H9 (cell line): ENCODE measurements at regions not wholly inside any gene's neighbourhood (a gene's known extent, or its start where the extent isn't known, plus 50 kb on each side); places are given as distances from the start of the nearest gene placed in this dataset.

Experiments used
- DNase-seq: peaks from one replicate; pipeline ENCODE4 v3.0.0-alpha.2; 2017
- H2AFZ ChIP-seq: one replicate; pipeline ENCODE4 v1.6.1; 2013; ENCODE audit warnings: mild to moderate bottlenecking, low read length, control low read depth, moderate library complexity
- H2AK5ac ChIP-seq: 2 replicates; pipeline ENCODE4 v1.6.1; 2013; ENCODE audit warnings: low read length, control low read depth, mixed read lengths; ENCODE audit not compliant: insufficient read length
- H2BK120ac ChIP-seq: one replicate; pipeline ENCODE4 v1.6.1; 2013; ENCODE audit warnings: low read depth, mild to moderate bottlenecking, low read length, control low read depth, inconsistent platforms; ENCODE audit not compliant: poor library complexity, severe bottlenecking
- H2BK12ac ChIP-seq: 2 replicates; pipeline ENCODE4 v1.6.1; 2013; ENCODE audit warnings: low read length, control low read depth, mixed read lengths, low read depth; ENCODE audit not compliant: insufficient read length
- H2BK15ac ChIP-seq: 2 replicates; pipeline ENCODE4 v1.6.1; 2013; ENCODE audit warnings: low read depth, low read length, control low read depth
- H2BK20ac ChIP-seq: one replicate; pipeline ENCODE4 v1.6.1; 2013; ENCODE audit warnings: low read depth, mild to moderate bottlenecking, low read length, control low read depth, inconsistent platforms; ENCODE audit not compliant: poor library complexity, severe bottlenecking
- H2BK5ac ChIP-seq: 2 replicates; pipeline ENCODE4 v1.6.1; 2013; ENCODE audit warnings: low read length, control low read depth, mixed read lengths; ENCODE audit not compliant: insufficient read length
- H3K14ac ChIP-seq: 2 replicates; pipeline ENCODE4 v1.6.1; 2013; ENCODE audit warnings: low read length, control low read depth; ENCODE audit not compliant: insufficient read depth
- H3K18ac ChIP-seq: 2 replicates; pipeline ENCODE4 v1.6.1; 2013; ENCODE audit warnings: low read depth, mild to moderate bottlenecking, mixed read lengths, low read length, control low read depth; ENCODE audit not compliant: insufficient read length
- H3K23ac ChIP-seq: 2 replicates; pipeline ENCODE4 v1.6.1; 2013; ENCODE audit warnings: low read length, control low read depth, mixed read lengths, low read depth; ENCODE audit not compliant: insufficient read length
- H3K23me2 ChIP-seq: 2 replicates; pipeline ENCODE4 v1.6.1; 2013; ENCODE audit warnings: low read depth, mild to moderate bottlenecking, mixed read lengths, low read length, control low read depth; ENCODE audit not compliant: insufficient read length, poor library complexity, severe bottlenecking
- H3K27ac ChIP-seq: 2 replicates; pipeline ENCODE4 v1.5.1; 2013; ENCODE audit warnings: low read length, control low read depth, mixed read lengths, low read depth; ENCODE audit not compliant: insufficient read length
- H3K27me3 ChIP-seq: 2 replicates; pipeline ENCODE4 v1.6.1; 2013; ENCODE audit warnings: low read length, control low read depth, inconsistent platforms; ENCODE audit not compliant: insufficient read depth
- H3K4ac ChIP-seq: 2 replicates; pipeline ENCODE4 v1.6.1; 2013; ENCODE audit warnings: low read depth, mild to moderate bottlenecking, control low read depth, inconsistent platforms, low read length, moderate library complexity
- H3K4me1 ChIP-seq: 2 replicates; pipeline ENCODE4 v1.6.1; 2013; ENCODE audit warnings: low read length, control low read depth, inconsistent platforms; ENCODE audit not compliant: insufficient read depth
- H3K4me2 ChIP-seq: 2 replicates; pipeline ENCODE4 v1.6.1; 2013; ENCODE audit warnings: low read length, control low read depth, mixed read lengths; ENCODE audit not compliant: insufficient read length, insufficient read depth
- H3K56ac ChIP-seq: 2 replicates; pipeline ENCODE4 v1.6.1; 2013; ENCODE audit warnings: low read depth, mild to moderate bottlenecking, mixed read lengths, low read length, control low read depth; ENCODE audit not compliant: insufficient read length
- H3K79me1 ChIP-seq: 2 replicates; pipeline ENCODE4 v1.6.1; 2013; ENCODE audit warnings: low read depth, mild to moderate bottlenecking, moderate library complexity, low read length, control low read depth, inconsistent platforms; ENCODE audit not compliant: insufficient read depth, poor library complexity, severe bottlenecking
- H3K79me2 ChIP-seq: 2 replicates; pipeline ENCODE4 v1.6.1; 2013; ENCODE audit warnings: low read length, control low read depth, inconsistent platforms; ENCODE audit not compliant: insufficient read depth
- H3K9ac ChIP-seq: 2 replicates; pipeline ENCODE4 v1.6.1; 2013; ENCODE audit warnings: low read length, control low read depth, mixed read lengths; ENCODE audit not compliant: insufficient read length; ENCODE audit errors: extremely low read depth
- H3K9me3 ChIP-seq: one replicate; pipeline ENCODE4 v1.6.1; 2013; ENCODE audit warnings: low read depth, low read length, inconsistent platforms; ENCODE audit not compliant: control insufficient read depth
- H3T11ph ChIP-seq: one replicate; pipeline ENCODE4 v1.6.1; 2013; ENCODE audit warnings: mild to moderate bottlenecking, low read length, control low read depth, inconsistent platforms
- H4K20me1 ChIP-seq: one replicate; pipeline ENCODE4 v1.6.1; 2013; ENCODE audit not compliant: control insufficient read depth, insufficient read length, insufficient read depth
- H4K5ac ChIP-seq: 2 replicates; pipeline ENCODE4 v1.6.1; 2013; ENCODE audit warnings: low read depth, mild to moderate bottlenecking, mixed read lengths, low read length, control low read depth; ENCODE audit not compliant: insufficient read length
- H4K8ac ChIP-seq: replicated peaks from 2 replicates; pipeline ENCODE4 v1.6.1; 2013; ENCODE audit warnings: low read length, control low read depth, mixed read lengths, low read depth; ENCODE audit not compliant: insufficient read length
- H4K91ac ChIP-seq: 2 replicates; pipeline ENCODE4 v1.6.1; 2013; ENCODE audit warnings: low read depth, mild to moderate bottlenecking, moderate library complexity, mixed read lengths, low read length, control low read depth; ENCODE audit not compliant: insufficient read length
- H3K27ac Mint-ChIP-seq, 3 experiments: 2 replicates in 2 of 3; 3 replicates in 1 of 3; pipeline ENCODE4 v1.8.0; 2020 to 2021; ENCODE audit warnings: mixed read lengths in 3 of 3, mild to moderate bottlenecking in 1 of 3, moderate library complexity in 1 of 3
- H3K27me3 Mint-ChIP-seq: 2 replicates; pipeline ENCODE4 v1.8.0; 2021; ENCODE audit warnings: low read depth, mild to moderate bottlenecking, moderate library complexity, mixed read lengths
- H3K36me3 Mint-ChIP-seq, 3 experiments: 2 replicates in 2 of 3; 3 replicates in 1 of 3; pipeline ENCODE4 v1.8.0; 2020 to 2021; ENCODE audit warnings: low read depth in 3 of 3, mixed read lengths in 3 of 3; ENCODE audit not compliant: insufficient read depth in 1 of 3
- H3K4me1 Mint-ChIP-seq, 2 experiments: 2 replicates each; pipeline ENCODE4 v1.8.0; 2020; ENCODE audit warnings: mixed read lengths in 2 of 2
- H3K4me3 Mint-ChIP-seq, 2 experiments: 2 replicates in 1 of 2; 3 replicates in 1 of 2; pipeline ENCODE4 v1.8.0; 2020 to 2021; ENCODE audit warnings: mild to moderate bottlenecking in 2 of 2, mixed read lengths in 2 of 2, moderate library complexity in 1 of 2
- H3K9me3 Mint-ChIP-seq, 2 experiments: 2 replicates in 1 of 2; 3 replicates in 1 of 2; pipeline ENCODE4 v1.8.0; 2020; ENCODE audit warnings: mild to moderate bottlenecking in 2 of 2, mixed read lengths in 2 of 2, moderate library complexity in 1 of 2
- CTCF ChIP-seq: fragments of 200-600 bp; sonication (generic); conservative IDR thresholded peaks from 3 replicates; pipeline ENCODE4 v1.8.0; 2021; ENCODE audit warnings: antibody characterized with exemption, mild to moderate bottlenecking
- WGBS: extraction: QIAGEN DNeasy Blood & Tissue Kit; methylation state at CpG from one replicate; pipeline ENCODE4 v1.1.7; 2013; ENCODE audit warnings: missing lambda C conversion rate, low lambda C conversion rate, mixed read lengths; ENCODE audit not compliant: insufficient read length; ENCODE audit errors: extremely low coverage; 5-methylcytosine and 5-hydroxymethylcytosine counted together

GRCh38 chr6:112833581-112834131, 486.5 kb downstream of the RFPL4B start:
- Histone ChIP-seq H3K79me2 (no peaks in the 10 kb centered on the region), H4K91ac (no peak overlapping the region), H4K8ac (no peak overlapping the region), H2BK15ac (no peak overlapping the region), H3T11ph (no peak overlapping the region), H4K20me1 (no peaks in the 10 kb centered on the region), H3K4ac (no peak overlapping the region), H3K9me3 (no peaks in the 10 kb centered on the region), H3K56ac (no peak overlapping the region), H3K23me2 (no peaks in the 10 kb centered on the region), H3K79me1 (no peaks in the 10 kb centered on the region), H3K4me1 (no peaks in the 10 kb centered on the region), H2AK5ac (no peak overlapping the region), H2BK5ac (no peak overlapping the region), H3K23ac (no peak overlapping the region), H3K27ac (no peak overlapping the region), H3K14ac (no peak overlapping the region), H2AFZ (no peak overlapping the region), H3K27me3 (no peaks in the 10 kb centered on the region), H2BK12ac (no peak overlapping the region), H3K9ac (no peak overlapping the region), H2BK120ac (no peak overlapping the region), H3K18ac (no peak overlapping the region), H4K5ac (no peak overlapping the region), H2BK20ac (no peak overlapping the region), H3K4me2 (no peak overlapping the region)
- Mint-ChIP-seq H3K27ac (no peak overlapping the region), H3K27me3 (no peaks in the 10 kb centered on the region), H3K4me3 (no peak overlapping the region), H3K4me1 (peaks cover 5 to 11% of the 10 kb centered on the region in 2 experiments), H3K9me3 (no peaks in the 10 kb centered on the region), H3K36me3 (no peaks in the 10 kb centered on the region)
- no CpG with 5 or more reads among the region's 4 CpGs for WGBS
- TF ChIP-seq CTCF, result no peak
- DNase-seq, result no peak
